Stomach (tissue), 4 donors: ENCODE measurements at regions not wholly inside any gene's neighbourhood (a gene's known extent, or its start where the extent isn't known, plus 50 kb on each side); places are given as distances from the start of the nearest gene placed in this dataset.

Experiments used
- CTCF ChIP-seq, 7 experiments: fragments of 450-650 bp in 4 of 7; fragments of 200-600 bp in 3 of 7; sonication (generic) in 3 of 7; IDR thresholded peaks; one replicate each; pipeline ENCODE4 v1.5.1; 2016 to 2019; ENCODE audit warnings: antibody characterized with exemption in 7 of 7, control low read depth in 2 of 7, mild to moderate bottlenecking in 1 of 7
- POLR2A ChIP-seq, 4 donors: fragments of 450-650 bp; IDR thresholded peaks; one replicate each; pipeline ENCODE4 v1.6.1; 2016; ENCODE audit warnings: antibody characterized with exemption in 4 of 4, control low read depth in 2 of 4, mild to moderate bottlenecking in 1 of 4, moderate library complexity in 1 of 4
- POLR2AphosphoS5 ChIP-seq, 3 donors: sonication (generic); formaldehyde crosslinking; IDR thresholded peaks; one replicate each; pipeline ENCODE4 v1.6.1; 2016; ENCODE audit warnings: antibody characterized with exemption in 3 of 3

DNA sequence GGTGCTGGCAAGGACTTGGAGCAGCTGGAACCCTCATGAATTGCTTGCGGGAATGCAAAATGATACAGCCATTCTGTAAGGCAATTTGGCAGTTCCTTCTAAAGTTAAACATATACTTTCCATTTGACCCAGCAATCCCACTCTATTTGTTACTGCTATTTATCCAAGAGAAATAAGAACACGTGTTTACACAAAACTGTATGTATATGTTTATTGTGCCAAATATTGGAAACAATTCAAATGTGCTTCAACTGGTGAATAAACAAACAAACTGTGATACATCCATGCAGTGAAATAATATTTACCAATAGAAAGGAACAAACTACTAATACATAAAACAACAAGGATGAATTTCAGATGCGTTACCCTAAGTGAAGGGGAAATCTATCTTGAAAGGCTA is 60.0 kb upstream of the NTRK3 start:
- TF ChIP-seq POLR2A (IDR thresholded peaks at IDR 0.05) (no peak), POLR2AphosphoS5 (IDR thresholded peaks at IDR 0.05) (no peak), CTCF (IDR thresholded peaks at IDR 0.05) (no peak)
